GM19035 (cell line): ENCODE measurements at regions not wholly inside any gene's neighbourhood (a gene's known extent, or its start where the extent isn't known, plus 50 kb on each side); places are given as distances from the start of the nearest gene placed in this dataset.

ENCODE experiments used
- ATAC-seq: cut with Tn5 transposase; IDR thresholded peaks from one replicate; pipeline ENCODE4 v1.9.1; 2021; ENCODE audit not compliant: unreplicated experiment

GRCh38 chr2:65856928-65857327 is 424.5 kb upstream of the SPRED2 start:
- ATAC-seq: no peak

- ATAC-seq: no peak
Measured at GRCh38 chr2:65856423-65856822, 424.0 kb upstream of the SPRED2 start.

DNA sequence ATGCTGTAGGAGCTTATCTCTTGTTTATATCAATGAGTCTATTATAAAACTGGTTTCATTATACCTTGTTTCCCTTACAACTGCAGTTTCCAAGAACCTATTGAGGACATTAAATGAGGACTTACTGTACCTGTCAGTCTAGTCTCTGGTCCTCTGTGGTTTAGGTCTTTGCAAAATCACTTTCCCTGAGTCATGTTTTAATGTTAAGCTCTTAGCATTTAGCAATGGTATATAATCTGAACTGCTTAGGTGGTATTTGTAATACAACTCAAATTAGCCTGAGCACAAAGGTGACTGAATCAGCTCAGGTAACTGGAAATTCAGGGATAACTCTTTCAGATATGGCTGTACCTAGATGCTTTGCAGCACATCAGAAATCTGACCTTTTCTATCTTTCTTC is 418.3 kb upstream of the SPRED2 start:
- no peak for ATAC-seq

GRCh38 chr2:65846989-65847678 is 414.7 kb upstream of the SPRED2 start:
- ATAC-seq: no peak

- no peak for ATAC-seq
Measured at GRCh38 chr2:65845442-65846182, 413.2 kb upstream of the SPRED2 start.

DNA sequence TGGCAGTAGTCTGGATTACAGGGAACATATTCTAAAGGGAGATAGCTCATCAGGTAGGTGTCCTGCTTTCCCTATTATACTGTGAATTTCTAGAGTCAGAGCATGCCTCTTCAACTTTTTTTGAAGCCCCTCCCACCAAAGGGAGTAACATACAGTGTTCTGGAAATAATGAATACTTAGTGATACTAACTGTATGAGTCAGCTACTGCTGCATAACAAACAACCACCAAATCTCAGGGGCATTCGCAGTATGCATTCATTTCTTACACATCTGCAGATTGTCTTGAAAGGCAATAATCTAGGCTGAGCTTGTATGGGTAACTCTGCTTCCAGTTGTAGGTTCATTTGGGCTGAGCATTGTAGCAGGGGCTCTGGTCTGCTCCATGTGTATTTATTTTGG is 409.7 kb upstream of the SPRED2 start:
- no peak for ATAC-seq

GRCh38 chr2:65835975-65836549 is 403.7 kb upstream of the SPRED2 start:
- no peak for ATAC-seq

DNA sequence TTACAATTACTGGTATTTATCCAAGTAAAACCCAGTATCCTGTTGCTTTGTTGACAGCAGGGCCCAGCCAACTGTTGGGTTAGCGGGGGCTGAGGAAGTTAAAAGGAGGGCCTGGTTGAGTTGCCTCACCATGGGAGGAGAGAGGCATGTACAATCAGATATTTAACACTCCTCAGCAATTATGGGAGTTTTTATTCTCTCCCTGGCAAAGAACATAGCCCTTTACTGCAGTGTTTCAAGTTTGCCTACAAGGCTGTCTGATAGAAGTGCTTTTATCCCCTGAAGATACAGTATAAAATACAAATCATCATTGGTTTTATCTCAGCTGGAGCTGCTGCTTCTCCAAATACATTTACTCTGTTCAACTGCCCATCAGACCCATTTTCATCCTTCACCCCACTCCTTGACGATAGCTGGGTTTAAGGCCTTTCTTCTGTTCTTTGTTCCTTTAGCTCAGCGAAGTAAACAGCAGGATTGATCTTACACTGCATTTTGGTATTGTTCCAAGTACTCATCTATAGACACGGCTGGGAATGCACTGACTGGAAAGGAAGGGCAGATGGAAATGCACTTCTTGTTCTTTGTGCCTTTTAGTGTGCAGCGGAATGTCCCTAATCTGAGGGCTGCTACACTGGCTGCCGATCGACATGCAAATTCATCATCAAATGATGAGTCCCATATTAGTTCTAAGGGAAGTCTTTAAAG is 402.5 kb upstream of the SPRED2 start:
- ATAC-seq: no peak

DNA sequence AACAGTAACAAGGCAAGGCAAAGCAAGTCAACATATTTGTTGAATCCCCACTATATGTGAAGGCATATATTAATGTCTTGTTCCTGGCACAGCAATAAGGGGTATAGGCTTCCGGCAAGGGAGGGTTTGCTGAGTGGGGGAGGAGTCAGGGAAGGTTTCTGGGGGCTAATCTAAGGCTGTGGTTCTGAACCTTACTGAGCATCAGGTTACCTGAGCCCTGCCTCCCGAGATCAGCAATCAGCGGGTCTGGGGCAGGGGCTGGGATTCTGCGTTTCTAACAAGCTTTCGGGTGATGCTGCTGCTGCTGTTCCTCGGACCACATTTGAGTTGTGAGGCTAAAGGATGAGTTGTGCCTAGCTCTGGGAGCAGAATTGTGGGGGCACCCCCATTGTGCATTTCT is 401.7 kb upstream of the SPRED2 start:
- ATAC-seq: no peak

DNA sequence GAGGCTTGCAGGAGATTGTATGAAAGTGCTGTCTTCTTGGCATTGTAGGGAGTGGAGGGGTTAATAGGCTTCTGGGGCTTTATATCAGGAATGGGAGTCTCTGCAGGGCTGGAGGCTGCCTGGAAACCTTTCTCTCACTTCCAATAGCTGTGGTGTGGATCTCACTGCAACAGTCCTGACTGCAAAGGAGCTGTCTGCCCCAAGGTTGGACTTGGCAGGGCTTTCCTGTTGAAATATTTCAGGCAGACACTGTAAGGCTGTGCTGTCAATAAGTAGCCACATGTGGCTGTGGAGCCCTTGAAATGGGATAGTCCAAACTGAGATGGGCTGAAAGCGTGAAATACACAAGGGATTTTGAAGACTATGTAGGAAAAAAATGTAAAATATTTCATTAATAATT is 399.1 kb upstream of the SPRED2 start:
- ATAC-seq: no peak

- ATAC-seq: no peak
Measured at GRCh38 chr2:65826567-65826966, 394.2 kb upstream of the SPRED2 start.

DNA sequence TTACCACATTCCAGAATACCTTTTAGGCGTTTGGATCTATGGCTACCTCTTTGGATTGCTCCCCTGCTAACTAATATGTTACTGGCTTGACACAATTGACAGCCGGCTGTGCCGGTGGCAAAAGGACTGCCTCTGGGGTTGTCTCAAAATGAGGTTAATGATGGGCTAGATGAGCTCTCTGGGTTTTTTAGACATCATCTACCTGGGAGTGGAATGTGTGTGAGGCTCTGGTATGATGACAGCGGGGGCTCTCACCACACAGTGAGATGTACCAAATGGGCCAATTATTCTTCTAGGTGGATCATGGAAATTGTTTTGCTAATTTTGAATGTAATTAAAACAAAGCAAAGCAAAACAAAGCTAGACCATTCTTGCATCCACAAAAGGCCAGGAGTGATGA is 391.1 kb upstream of the SPRED2 start:
- no peak for ATAC-seq

- ATAC-seq: no peak
Measured at GRCh38 chr2:65820454-65820853, 388.1 kb upstream of the SPRED2 start.

DNA sequence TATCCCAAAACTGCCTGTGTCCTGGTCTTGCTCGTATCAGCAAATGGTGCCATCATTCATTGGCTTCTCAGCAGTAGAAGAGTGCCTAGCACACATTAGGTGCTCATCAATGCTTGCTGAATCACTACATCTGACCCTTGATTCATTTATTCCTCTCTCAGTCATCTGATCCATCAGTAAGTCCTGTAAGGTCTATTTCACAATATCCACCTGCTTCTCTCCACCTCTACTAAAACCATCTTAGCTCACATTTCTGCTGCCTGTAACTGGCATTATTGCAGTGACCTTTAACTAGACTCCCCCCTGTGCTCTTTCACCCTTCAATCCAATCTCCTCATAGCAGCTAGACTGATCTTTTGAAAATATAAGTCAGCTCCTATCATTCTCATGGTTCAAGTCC is 387.6 kb upstream of the SPRED2 start:
- no peak for ATAC-seq

DNA sequence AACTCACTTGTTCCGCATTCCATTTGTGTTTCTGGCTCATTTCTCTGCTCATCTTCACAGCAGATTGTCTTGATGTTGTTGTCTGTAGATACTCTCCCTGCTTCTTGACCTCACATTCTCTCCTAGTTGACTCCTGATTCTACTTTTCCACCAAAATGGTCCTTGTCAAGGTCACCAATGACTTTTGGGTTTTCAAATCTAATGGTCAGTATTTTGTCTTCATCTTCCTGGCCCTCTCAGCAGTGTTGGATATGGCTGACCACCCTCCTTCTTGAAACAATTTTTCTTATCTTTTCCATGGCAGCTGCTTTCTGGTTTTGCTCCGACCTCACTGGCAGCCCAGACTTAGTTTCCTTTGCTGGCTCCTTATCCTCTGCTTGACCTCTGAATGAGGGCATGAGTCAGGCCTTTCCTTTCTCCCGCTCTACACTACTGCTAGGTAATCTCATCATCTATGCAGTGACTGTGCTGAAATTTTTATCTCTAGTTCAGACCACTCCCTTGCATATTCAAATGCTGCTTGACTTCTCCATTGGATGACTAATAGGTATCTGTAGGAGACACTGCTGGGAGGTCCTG is 386.6 kb upstream of the SPRED2 start:
- ATAC-seq: no peak

- no peak for ATAC-seq
Measured at GRCh38 chr2:65813631-65814173, 381.3 kb upstream of the SPRED2 start.

GRCh38 chr2:65812887-65813286 is 380.5 kb upstream of the SPRED2 start:
- ATAC-seq: no peak

DNA sequence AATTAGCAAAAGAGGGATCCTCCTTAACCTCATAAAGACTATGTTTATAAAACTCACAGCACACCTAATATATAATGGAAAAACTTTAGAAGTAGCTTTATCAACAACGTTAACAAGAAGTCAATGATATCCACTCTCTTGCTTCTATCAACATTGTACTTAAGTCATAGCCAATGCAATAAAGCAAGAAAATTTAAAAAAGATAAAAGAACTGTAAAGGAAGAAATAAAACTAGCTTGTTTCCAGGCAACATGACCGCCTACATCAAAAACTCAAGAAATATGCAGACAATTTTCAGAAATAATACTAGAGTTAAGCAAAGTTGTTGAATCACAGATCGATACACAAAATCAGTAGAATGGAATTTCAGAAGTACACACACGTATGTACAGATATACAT is 375.5 kb upstream of the SPRED2 start:
- no peak for ATAC-seq

GRCh38 chr2:65804777-65805176 is 372.4 kb upstream of the SPRED2 start:
- no peak for ATAC-seq

DNA sequence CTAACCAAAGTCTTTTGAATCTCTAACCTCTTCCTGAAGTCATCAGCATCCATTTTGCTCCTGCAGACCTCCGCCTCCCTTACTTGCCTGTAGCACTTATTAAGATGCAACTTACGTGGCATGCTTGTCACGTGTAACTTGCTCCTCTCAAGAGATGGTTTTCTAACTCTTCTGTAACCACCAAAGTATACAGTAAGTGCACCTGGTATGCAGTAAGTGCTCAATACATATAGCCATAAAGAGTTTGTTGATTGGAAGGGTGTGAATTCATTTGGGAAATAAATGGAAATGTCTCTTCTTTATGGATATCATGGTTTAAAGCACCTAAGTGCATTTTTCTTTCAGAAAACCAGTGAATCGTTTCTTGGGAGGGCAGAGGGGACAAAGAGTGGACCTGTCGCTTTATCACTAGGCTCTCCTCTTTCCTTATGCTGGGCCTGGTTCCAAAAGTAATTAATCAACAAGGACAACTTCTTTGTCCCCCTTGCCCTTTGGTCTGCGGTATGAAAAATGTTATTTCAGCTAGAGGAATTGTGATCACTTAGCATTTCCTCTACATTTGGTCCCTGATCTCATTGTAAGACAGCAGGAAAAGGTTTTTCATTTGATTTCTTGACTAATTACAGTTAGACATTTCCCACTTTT is 370.0 kb upstream of the SPRED2 start:
- ATAC-seq: no peak

DNA sequence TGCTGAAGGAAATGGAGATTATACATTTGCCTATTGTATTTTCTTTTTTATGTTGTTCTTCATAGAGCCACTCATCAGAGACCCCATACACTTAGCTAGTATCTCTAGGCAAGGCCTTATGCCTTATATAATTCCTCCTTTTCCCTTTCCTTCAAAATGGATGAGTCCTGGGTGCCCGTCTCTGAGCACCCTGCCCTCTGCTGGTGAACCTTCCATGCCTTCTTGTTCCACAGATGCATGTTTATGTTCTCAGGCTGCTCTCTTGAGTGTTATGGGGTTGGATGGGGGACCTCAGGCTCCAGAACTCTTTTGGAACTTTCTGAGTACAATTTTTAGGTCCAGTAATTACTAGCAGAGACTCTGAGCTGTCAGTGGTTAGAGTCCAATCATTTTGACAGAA is 368.6 kb upstream of the SPRED2 start:
- ATAC-seq: no peak
